MM.1S (cell line): ENCODE measurements at regions not wholly inside any gene's neighbourhood (a gene's known extent, or its start where the extent isn't known, plus 50 kb on each side); places are given as distances from the start of the nearest gene placed in this dataset.

Experiments used
- DNase-seq: peaks from one replicate; pipeline ENCODE4 v3.0.0-alpha.2; 2015
- H2AFZ ChIP-seq: fragments of 300-600 bp; sonication (generic); 2 replicates; pipeline ENCODE4 v1.6.0; 2016; ENCODE audit warnings: antibody characterized with exemption, low read length
- H3F3A ChIP-seq: fragments of 300-600 bp; sonication (generic); 2 replicates; pipeline ENCODE4 v1.6.1; 2016; ENCODE audit warnings: mild to moderate bottlenecking, antibody characterized with exemption, low read length, moderate library complexity, mixed read lengths; ENCODE audit not compliant: insufficient read depth
- H3K27ac ChIP-seq: fragments of 300-600 bp; sonication (generic); 2 replicates; pipeline ENCODE4 v1.5.1; 2016; ENCODE audit warnings: mild to moderate bottlenecking, low read length
- H3K27me3 ChIP-seq: fragments of 300-600 bp; sonication (generic); replicated peaks from 2 replicates; pipeline ENCODE4 v1.6.0; 2016; ENCODE audit warnings: low read length; ENCODE audit not compliant: insufficient read depth
- H3K36me3 ChIP-seq: fragments of 300-600 bp; sonication (generic); replicated peaks from 2 replicates; pipeline ENCODE4 v1.6.1; 2016; ENCODE audit warnings: mild to moderate bottlenecking, low read length, mixed read lengths; ENCODE audit not compliant: insufficient read depth
- H3K4me1 ChIP-seq: fragments of 300-600 bp; sonication (generic); 2 replicates; pipeline ENCODE4 v1.6.1; 2016; ENCODE audit warnings: low read length, mixed read lengths
- H3K4me2 ChIP-seq: fragments of 300-600 bp; sonication (generic); 2 replicates; pipeline ENCODE4 v1.6.0; 2016; ENCODE audit warnings: low read depth, low read length
- H3K4me3 ChIP-seq: fragments of 300-600 bp; sonication (generic); 2 replicates; pipeline ENCODE4 v1.5.1; 2016; ENCODE audit warnings: low read length, mixed read lengths
- H3K79me2 ChIP-seq: fragments of 300-600 bp; sonication (generic); 2 replicates; pipeline ENCODE4 v1.6.1; 2016; ENCODE audit warnings: mixed run types, low read length, mixed read lengths
- H3K9ac ChIP-seq: fragments of 300-600 bp; sonication (generic); 2 replicates; pipeline ENCODE4 v1.6.1; 2016; ENCODE audit warnings: low read length, mixed read lengths
- H3K9me2 ChIP-seq: fragments of 300-600 bp; sonication (generic); replicated peaks from 2 replicates; pipeline ENCODE4 v1.6.1; 2016; ENCODE audit warnings: mild to moderate bottlenecking, low read length, mixed read lengths; ENCODE audit not compliant: insufficient read depth
- H3K9me3 ChIP-seq: fragments of 300-600 bp; sonication (generic); replicated peaks from 2 replicates; pipeline ENCODE4 v1.6.1; 2016; ENCODE audit warnings: mild to moderate bottlenecking, low read length, mixed read lengths; ENCODE audit not compliant: insufficient read depth
- H4K20me1 ChIP-seq: fragments of 300-600 bp; sonication (generic); 2 replicates; pipeline ENCODE4 v1.6.1; 2016; ENCODE audit warnings: mild to moderate bottlenecking, low read length, moderate library complexity, mixed read lengths; ENCODE audit not compliant: insufficient read depth
- EZH2 ChIP-seq: fragments of 300-600 bp; sonication (generic); optimal IDR thresholded peaks from 2 replicates; pipeline ENCODE3; 2017; ENCODE audit warnings: low read depth, mild to moderate bottlenecking, antibody characterized with exemption, low read length, mixed read lengths
- EZH2phosphoT487 ChIP-seq: fragments of 300-600 bp; sonication (generic); IDR thresholded peaks from 2 replicates; pipeline ENCODE4 v1.6.1; 2018; ENCODE audit warnings: antibody characterized with exemption, low read length
- TF ChIP-seq, protein P1 (sequence below): fragments of 300-600 bp; sonication (generic); IDR thresholded peaks from 2 replicates; pipeline ENCODE4 v1.5.1; 2016; ENCODE audit warnings: antibody characterized with exemption, low read length, mixed read lengths

DNA sequence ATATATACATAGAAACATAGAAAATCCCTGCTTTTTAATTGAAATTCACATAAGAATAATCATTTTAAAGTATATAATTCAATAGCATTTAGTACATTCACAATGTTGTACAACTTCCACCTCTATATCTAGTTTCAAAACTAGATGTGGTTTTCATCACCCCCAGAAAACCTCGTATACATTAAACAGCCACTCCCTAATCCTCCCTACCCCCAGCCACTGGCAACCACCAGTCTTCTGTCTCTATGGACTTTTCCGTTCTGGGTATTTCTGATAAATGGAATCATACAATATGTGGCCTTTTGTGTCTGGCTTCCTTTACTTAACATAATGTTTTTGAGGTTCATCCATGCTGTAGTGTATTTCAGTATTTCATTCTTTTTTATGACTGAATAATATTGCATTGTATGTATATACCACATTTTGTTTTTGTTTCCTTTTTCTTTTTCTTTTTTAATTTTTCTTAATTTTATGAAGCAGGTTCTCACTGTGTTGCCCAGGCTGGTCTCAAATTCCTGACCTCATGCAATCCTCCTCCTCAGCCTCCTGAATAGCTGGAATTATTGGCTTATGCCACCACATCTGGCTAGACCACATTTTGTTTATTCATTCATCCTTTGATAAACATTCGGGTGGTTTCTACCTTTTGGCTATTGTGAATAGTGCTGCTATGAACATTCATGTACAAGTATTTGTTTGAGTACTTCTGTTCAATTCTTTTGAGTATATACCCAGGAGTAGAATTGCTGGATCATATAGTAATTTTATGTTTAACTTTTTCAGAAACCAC is 50.6 kb upstream of the RNF152 start:
- H3K36me3 ChIP-seq, result no peaks in the 10 kb centered on the region
- DNase-seq, result no peak
- no peak overlapping the region for H3K4me3 ChIP-seq
- H3K27me3 ChIP-seq, result no peaks in the 10 kb centered on the region
- H3K9me3 ChIP-seq, result no peaks in the 10 kb centered on the region
- H2AFZ ChIP-seq, result no peak overlapping the region
- no peak for TF ChIP-seq EZH2
- no peak for TF ChIP-seq EZH2phosphoT487
- TF ChIP-seq, protein P1, sequence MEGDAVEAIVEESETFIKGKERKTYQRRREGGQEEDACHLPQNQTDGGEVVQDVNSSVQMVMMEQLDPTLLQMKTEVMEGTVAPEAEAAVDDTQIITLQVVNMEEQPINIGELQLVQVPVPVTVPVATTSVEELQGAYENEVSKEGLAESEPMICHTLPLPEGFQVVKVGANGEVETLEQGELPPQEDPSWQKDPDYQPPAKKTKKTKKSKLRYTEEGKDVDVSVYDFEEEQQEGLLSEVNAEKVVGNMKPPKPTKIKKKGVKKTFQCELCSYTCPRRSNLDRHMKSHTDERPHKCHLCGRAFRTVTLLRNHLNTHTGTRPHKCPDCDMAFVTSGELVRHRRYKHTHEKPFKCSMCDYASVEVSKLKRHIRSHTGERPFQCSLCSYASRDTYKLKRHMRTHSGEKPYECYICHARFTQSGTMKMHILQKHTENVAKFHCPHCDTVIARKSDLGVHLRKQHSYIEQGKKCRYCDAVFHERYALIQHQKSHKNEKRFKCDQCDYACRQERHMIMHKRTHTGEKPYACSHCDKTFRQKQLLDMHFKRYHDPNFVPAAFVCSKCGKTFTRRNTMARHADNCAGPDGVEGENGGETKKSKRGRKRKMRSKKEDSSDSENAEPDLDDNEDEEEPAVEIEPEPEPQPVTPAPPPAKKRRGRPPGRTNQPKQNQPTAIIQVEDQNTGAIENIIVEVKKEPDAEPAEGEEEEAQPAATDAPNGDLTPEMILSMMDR, result no peak
- H3K27ac ChIP-seq, result no peak overlapping the region
- no peaks in the 10 kb centered on the region for H3K9me2 ChIP-seq
- H4K20me1 ChIP-seq, result no peaks in the 10 kb centered on the region
- no peaks in the 10 kb centered on the region for H3K4me1 ChIP-seq
- H3F3A ChIP-seq, result no peaks in the 10 kb centered on the region
- no peaks in the 10 kb centered on the region for H3K79me2 ChIP-seq
- no peak overlapping the region for H3K4me2 ChIP-seq
- H3K9ac ChIP-seq, result no peak overlapping the region
